HG03060 (cell line): ENCODE measurements at regions not wholly inside any gene's neighbourhood (a gene's known extent, or its start where the extent isn't known, plus 50 kb on each side); places are given as distances from the start of the nearest gene placed in this dataset.

Source experiments
- ATAC-seq: cut with Tn5 transposase; IDR thresholded peaks from one replicate; pipeline ENCODE4 v1.9.1; 2021; ENCODE audit warnings: low read depth, moderate number of reproducible peaks; ENCODE audit not compliant: unreplicated experiment

DNA sequence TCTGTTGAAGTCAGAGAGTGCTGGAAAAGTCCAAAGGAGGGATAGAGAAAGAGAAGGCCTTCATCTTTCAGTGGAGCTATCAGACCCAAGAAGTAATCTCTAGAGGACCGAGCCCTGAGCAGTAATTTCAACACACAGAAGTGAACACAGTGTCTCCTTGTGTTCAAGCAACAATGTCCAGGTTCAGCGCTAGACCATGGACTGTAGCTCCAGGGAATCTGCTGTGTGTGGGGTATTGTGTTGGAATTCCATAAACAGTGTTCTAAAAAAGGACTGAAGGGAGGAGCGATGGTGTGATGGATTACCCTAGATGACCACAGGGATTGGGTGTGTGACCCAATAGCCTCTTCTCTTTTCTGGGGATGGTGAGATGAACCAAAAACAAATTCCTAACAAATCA is 165.9 kb downstream of the BLID start:
- no peak for ATAC-seq

DNA sequence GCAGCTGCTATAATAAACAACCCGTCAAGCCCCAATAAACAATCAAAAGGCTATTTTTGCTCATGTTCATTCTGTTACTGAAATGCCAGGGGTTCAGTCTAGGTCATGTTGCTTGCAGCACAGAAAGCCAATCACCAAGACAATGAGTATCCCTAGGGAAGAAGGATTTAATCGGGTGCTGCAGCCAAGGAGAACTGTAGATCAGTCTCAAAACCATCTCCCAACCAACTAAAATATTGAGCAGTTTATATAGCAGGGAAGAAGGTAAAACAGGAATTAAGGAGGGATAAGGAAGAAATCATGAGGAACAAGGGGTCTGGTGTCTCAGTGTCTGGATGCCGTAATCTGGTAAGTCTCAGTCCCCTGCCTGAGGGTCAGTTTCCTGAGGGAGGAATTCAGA is 169.5 kb downstream of the BLID start:
- ATAC-seq = no peak

DNA sequence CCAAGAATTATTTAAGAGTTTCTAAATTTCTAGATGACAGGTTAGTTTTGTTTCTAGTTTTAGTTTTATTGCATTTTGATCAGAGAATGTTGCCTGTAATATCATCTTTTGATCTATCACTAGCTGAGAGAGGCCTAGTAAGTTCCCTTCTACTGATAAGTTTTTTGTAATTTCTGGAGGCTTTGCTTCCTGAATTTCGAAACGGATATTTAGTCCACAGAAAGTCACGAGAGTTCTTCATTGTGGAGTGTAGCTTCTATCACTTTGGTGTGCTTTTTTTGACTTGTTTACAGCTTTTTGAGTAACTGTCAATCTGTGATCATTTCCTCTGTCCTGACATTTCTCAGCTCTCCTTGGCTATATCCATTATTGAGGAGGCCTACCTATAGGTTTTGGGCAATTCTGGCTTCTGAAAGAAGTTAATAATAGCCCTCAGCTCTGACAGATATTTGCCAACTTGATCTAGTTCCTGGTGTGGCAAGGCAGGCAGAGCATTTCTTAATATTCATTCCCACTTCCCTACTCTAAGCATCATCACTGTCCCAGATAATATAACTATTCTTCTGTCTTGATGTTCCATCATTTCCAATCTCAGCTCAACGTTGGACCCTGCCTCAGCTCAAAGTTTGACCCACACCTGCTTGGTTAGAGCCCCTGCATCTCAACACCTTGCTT is 171.3 kb downstream of the BLID start:
- no peak for ATAC-seq

DNA sequence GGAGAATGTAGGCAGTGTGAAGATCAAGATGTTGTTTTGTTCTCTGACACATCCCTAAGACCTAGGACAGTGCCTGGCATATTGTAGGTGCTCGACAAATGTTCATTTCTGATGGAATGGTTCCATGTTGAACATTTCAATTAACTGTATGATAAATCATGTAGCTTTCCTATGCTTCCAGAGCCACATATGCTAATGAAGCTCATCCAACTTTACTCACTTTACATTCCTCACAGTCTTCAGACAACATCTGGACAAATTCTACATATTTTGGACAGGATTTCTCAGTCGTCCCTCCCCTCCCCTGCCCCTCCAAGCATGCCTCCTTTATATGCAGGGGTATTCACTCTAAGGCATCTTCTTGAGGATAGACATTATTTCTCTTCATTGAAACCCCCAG is 177.9 kb downstream of the BLID start:
- ATAC-seq = no peak

DNA sequence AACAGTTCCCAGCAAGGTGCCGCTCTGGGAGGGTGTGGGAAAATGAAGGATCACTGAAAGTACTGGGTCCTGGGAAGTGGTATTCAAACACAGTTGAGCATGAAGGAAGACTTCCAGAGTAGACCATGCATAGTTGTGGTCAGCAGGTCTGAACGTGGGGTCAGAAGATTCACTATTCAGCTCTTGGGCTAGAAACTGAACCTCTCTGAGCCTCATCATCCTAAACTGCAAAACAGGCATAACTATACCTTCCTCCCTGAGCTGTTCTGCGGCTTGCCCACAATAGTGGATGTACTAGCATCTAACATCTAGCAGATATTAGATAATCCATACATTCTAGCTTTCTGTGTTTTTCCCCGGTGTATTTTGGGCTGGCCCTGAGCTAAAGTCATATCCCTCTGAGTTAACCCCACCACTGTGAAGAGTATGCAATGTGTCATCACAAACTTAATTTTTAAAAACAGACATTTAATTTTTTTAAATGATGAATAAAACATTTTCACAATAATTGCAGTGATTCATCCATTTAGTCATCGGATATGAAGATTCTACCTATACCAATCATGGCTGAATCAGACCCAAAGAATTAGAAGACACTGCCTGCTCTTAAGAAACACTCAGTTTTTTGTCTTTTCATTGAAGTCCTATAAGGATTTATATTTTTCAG is 179.1 kb downstream of the BLID start:
- ATAC-seq = no peak

DNA sequence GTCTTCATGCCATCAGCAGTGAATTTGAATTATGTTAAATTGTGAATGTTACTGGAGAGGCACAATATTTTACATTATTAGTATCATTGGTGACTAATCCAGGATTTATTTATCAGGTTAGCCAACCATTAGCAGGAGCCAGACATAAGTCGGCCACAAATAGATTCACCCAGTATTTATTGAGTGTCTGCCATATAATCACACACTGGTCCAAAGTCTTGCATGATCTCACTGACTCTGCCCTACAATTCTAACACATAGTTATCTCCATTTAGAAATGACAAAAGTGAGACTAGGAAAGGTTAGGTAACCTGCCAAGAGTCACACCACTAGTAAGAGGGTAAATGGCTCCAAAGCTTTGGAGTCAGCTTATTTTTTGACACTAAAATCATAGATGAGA is 179.6 kb downstream of the BLID start:
- ATAC-seq = no peak

DNA sequence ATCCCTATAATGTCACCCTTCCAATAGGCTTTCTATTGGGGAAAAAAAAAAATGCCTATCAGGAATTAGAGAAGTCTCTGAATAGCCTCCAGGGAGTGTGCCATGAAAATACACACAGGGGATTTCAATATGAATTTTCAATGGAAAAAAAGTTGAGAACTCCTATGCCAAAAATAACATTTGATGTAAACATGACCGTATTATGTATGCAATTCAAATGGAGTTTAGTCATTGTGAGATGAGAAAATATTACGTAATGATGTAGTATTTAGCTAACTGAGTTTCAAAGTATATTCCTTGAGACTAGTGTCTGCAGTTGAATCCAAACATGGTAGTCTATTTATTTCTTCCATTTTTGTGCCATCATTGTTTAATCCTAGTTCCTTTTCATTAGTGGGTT is 182.3 kb downstream of the BLID start:
- ATAC-seq = no peak

DNA sequence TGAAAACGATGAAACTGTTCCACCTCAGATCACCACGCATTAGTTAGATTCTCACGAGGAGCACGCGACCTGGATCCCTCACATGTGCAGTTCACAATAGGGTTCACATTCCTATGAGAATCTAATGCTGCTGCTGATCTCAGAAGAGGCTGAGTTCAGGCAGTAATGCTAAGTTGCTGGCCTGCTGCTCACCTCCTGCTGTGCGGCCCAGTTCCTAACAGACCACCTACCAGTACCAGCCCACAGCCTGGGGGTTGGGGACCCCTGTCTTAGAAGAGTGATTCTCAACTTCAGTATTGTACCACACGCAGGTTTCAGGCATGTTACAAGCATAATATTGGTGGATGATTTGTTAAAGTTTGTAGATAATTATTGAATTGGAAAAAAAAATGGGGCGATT is 182.7 kb downstream of the BLID start:
- no peak for ATAC-seq

DNA sequence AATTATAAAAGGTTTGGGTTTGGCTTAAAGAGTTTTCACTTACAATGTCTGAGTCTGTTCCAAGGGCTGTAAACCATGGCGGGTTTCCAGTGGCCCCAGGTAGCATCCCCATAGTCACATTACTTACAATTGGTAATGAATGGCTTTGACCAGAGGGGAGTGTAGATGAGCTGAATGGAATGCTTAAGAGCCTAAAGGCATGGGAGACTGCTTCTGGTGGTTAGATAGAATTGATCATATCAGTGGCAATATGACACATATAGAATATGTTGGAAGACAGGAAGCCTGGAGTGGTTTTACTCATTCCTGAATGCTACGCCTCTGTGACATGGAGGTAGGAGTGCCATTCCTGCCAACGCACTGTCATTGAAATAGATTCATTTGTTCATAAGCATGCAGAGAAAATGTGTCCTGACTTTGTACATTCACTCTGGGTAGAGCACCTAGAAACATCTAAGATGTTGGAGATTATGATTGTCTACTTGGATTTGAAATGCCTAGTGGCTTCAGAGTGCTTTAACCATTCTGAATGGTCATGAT is 183.3 kb downstream of the BLID start:
- no peak for ATAC-seq

DNA sequence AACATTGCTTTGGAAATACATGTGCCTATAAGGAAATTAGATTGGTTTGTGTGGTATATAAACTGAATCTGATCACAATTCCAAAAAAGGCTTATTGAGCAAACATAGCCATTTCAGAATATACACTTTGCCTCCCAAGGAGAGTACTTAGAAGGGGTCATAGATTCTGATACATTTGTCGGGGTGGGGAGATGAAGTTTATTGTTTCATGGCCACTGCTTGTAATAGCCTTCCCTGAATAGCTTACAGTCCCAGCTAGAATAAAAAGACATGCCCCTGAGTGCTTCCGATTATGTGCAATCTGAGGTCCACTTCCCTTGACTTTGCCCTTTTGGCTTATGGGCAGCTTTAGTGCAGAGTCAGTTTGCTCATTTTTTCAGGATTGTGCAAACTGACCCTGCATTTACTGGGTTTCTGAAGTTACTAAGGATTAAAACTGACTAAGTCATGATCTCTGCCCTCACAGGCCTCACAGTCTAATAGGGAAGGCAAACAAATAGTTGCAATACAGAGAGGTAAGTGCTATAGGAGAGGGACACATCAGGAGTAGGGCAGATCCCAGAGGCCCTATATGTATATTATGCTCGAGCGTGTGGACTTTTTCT is 184.2 kb downstream of the BLID start:
- ATAC-seq = no peak

DNA sequence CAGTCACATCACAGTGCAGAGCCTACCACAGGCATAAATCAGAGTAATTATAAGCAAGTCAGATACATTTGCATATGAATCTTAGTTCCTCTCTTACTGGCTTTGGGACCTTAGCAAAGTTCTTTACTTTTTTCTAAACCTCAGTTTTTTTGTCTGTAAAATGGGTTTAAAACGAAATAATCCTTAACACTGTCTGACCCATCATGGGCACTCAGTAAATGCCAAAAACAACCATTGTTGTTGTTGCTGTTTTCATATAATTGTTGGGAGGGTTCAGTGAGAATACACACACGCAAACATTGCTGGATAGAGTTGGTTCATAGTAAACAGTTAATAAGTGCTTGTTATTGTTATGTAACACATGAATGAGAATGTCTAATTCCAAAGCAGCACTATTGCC is 184.9 kb downstream of the BLID start:
- no peak for ATAC-seq

DNA sequence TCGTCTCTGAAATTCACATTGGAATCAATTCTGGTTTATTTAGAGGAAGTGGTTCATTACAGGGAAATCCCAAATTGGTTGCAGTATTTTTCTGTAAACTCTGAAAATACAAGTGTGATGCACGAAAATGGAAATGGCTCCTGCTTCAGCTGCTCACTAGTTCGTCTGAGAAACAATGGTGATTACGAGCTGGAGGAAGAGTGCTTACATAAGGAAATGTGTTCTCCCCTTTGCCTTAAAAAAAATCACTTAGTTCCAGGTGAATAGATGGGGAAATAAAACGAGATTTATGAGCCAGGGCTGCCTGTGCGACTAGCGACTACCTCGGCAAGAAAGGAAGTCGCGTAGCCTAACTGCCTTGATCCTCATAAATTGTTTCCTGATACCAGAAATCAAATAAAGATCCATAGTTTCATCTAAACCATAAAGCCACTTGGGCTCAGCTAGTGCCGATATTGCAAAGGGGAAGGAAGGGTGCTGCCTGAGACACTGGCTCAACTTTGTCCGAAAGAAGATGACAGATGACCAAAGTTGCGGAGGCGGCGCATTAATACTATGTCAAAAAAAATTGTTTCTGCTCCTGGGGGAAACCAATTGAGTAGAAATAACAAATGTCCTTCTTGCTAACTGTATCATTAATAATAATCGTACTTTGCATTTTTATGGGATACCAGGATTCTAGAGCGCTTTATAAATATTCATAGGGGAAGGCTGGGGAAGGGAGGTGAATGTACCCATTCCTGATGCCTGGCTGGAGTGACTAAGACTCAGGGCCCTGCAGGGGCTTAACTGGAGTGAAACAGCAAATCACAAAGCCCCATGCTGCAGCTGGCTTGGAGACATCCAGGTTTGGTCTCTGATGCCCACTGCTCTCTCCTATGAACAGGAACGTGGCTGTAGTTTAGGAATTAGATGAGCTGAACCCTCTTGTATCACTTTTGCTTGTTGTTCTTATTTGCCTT is 185.7 kb downstream of the BLID start:
- no peak for ATAC-seq

DNA sequence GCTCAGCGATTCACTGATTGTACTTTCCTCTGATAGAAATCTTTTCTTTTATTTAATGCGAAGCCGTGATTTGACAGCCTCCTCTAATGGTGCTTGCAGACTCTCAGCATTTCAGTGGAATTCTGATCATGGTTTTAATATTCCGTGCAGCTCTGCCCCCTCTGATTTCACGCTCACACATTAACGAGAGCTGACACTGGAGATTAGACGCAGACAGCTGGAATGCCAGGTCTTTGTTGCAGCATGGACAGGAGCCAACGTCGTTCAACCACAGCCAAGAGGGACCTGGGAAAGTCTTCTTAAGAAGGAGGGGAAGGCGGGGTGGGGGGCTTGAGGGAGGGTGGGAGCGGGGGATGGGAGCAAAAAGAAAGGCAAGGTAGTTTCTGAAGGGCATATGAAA is 186.4 kb downstream of the BLID start:
- ATAC-seq = no peak

DNA sequence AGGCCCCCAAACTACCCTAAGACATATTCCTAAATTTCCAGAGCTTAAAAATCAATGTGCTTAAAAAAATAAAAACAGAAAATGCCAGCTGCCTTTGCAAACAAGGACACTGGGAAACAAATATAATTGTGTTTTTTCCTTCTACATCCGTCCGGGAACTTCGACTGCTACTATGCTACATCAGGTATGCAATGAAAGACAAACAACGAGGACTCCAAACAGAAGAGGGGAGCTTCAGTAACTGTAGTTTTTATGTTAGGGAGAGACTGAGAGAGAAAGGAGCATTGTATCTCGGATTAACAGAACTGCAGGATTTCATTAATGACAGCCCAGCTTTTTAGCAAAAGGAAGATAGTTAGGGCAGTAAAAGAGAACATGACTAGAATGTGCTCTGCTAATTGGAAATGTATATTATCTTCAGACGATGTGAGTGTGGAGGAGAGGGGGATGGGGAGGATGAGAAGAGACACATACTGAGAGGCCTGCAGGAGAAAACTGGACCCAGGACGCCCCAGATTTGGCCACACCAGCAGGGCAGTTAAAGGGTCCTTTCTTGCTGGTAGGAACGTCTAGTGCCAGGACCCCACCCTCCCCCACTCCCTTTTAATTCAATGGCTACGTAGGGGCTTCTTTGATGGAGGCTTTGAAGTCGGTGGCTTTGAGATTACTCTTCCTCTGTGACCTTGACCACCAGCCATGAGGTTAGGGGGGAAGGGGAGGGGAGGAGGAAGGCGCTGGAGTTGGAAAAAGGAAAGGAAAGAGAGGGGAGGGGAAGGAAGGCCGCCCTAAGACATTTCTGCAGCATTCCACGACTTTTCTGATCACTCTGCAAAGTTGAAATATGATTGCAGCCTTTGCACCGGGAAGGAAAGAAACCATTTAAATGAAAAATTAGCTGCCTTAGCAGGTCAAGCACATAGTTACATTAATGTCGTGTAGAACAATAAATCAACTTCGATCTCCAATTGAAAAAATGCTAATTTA is 187.1 kb downstream of the BLID start:
- ATAC-seq = no peak

DNA sequence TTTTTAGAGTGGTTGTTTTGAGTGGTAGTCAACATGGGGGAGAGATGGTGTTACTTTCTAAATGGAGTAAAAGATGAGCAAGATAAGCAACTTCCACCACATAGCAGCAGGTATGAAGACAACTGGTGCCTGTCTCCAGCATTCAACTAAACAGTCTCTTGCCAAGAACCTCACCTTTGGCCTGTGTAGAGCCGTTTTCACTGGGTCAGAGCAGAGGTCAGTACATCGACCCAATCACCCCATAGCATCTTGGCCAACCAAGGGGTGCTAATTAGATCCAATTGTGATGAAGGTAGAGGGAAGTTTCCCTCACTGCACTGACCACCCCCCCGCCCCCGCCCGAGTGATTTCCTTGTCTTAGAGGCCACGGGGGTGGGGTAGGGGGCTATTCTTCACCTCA is 188.2 kb downstream of the BLID start:
- ATAC-seq = no peak

DNA sequence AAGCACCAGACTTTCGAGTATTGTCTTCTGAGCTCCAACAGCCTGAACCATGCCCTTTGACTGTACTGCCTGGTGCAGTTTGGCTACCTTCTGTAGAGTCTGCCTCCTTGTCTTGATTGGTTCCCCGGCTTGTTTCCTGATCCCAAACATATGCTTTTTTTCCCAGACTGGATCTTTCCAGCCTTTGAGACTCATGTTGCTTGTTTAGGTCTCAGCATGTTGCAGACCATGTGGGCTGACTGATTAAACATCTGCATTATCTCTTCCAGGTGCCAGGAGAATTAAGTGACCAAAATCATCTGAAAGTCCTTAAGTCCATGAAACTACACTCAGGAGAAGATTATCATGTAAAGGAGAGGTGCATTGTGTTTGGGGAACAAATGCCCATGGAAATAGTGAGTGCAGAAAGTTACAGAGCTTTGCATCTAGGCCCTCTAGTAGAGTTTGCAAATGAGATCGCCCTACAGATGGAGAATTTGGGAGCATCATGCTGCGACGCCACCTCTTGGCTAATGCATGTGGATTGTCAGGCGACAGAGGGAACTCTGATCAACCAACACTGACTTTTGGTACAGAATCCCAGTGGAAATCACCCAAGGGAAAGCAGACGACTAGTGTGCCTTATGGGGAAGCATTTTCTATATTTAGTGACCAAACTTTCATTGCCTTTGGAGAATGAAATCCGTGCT is 188.8 kb downstream of the BLID start:
- ATAC-seq = no peak

DNA sequence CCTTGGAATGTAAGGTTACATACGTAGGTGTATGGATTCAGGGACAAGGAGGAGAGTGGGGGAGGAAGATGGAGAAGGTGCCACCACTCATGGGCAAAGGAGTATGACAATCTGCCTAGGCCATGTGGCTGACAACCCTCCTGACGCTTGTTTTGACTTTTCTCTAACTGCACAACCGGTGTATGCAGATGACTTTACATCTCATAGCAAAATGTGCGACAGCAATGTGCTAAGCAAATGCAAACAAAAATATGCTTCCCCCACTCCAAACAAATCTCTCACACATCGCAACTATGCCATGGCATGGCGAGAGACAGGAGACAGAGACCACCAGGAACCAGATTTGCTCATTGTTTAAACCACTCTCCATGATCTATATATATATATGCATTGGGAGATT is 191.8 kb downstream of the BLID start:
- no peak for ATAC-seq

DNA sequence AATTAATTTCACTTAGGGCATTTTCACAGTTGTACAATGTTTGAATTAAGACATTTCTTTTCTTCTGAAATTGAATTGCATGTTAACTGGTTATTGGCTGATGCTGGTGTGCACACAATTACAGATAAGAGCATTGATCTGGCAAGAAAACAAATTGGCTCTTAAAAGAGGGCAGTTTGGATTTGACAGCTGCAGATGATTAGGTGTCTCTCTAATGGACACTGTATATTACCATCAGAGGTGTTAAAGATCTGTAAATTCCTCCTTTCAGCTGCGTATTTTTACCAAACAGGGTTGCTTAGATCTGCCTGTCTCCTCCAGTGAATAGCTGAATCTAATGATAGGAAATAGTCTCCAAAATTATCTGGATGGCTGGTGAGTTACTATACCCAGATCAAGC is 198.5 kb downstream of the BLID start:
- ATAC-seq = no peak

DNA sequence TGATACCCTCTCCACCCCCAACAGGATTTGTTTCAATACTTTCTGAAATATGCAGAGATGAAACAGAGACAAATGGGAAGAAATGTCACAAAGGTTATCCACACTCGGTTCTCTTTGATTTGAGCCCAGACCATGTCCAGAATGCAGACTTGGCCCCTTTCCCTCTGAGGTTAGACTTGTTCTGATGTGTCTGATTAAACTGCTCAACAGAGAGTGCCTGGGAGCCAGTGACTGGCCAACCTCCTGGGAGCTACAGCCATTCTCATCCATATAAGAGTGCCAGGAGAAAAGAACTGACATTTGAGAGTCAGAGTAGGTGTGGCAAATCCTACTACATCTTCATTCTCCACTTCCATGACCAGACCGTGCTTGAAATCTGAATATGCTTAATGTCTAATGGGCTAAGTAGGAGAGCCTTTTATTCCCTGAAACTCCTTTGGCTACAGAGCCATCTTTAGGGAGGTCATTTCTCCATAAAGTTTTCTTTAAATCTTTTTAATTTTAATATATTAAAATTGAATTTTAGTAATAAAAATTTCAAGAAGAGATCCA is 201.4 kb downstream of the BLID start:
- ATAC-seq = no peak
